B cell (primary cell): ENCODE measurements at regions not wholly inside any gene's neighbourhood (a gene's known extent, or its start where the extent isn't known, plus 50 kb on each side); places are given as distances from the start of the nearest gene placed in this dataset.

Experiments used
- ATAC-seq: fragments of 200-7000 bp; cut with Tn5 transposase; one replicate; pipeline ENCODE4 v1.10.0; 2021; ENCODE audit warnings: low read depth, mild to moderate bottlenecking, moderate number of reproducible peaks, moderate library complexity
- CTCF ChIA-PET: fragments of 350-600 bp; sonication (Branson Sonifier 250); formaldehyde crosslinking; loops from one replicate; lab custom pipeline; 2021; ENCODE audit warnings: antibody characterized with exemption, inconsistent platforms; lab: Charles Lee
- POLR2A ChIA-PET: fragments of 350-600 bp; sonication (Branson Sonifier 250); formaldehyde crosslinking; loops from one replicate; lab custom pipeline; 2021; ENCODE audit warnings: antibody characterized with exemption; lab: Charles Lee
- DNase-seq: peaks from one replicate; pipeline ENCODE4 v3.0.0; 2013
- H2AFZ ChIP-seq: 2 replicates; pipeline ENCODE4 v1.6.1; 2012; ENCODE audit warnings: mild to moderate bottlenecking, low read depth, low read length; ENCODE audit not compliant: insufficient read depth, poor library complexity, severe bottlenecking
- H3K27ac ChIP-seq, 2 donors: 1 replicate in 1 of 2; 2 replicates in 1 of 2; pipeline ENCODE4 v1.5.1; 2012 to 2013; ENCODE audit warnings: low read length in 2 of 2, mild to moderate bottlenecking in 2 of 2, moderate library complexity in 1 of 2
- H3K27me3 ChIP-seq, 4 experiments: fragments of 200-600 bp in 1 of 4; sonication (generic) in 1 of 4; replicated peaks in 1 of 4; 1 replicate in 2 of 4; 2 replicates in 2 of 4; pipeline versions ENCODE4 v1.6.1 to v1.7.0; 2013 to 2016; ENCODE audit warnings: low read length in 3 of 4, mild to moderate bottlenecking in 2 of 4, mixed read lengths in 1 of 4, moderate library complexity in 1 of 4; ENCODE audit not compliant: insufficient read depth in 4 of 4, control insufficient read depth in 3 of 4; ENCODE audit errors: control extremely low read depth in 1 of 4
- H3K36me3 ChIP-seq, 2 experiments: replicated peaks in 1 of 2; 1 replicate in 1 of 2; 2 replicates in 1 of 2; pipeline versions ENCODE4 v1.6.1 to v1.7.1; 2013; ENCODE audit warnings: low read length in 1 of 2; ENCODE audit not compliant: insufficient read depth in 2 of 2, control insufficient read depth in 1 of 2; ENCODE audit errors: control extremely low read depth in 1 of 2, extremely low read depth in 1 of 2
- H3K4me1 ChIP-seq, 2 donors: fragments of 200-600 bp in 1 of 2; sonication (generic) in 1 of 2; 1 replicate in 1 of 2; 2 replicates in 1 of 2; pipeline versions ENCODE4 v1.5.1 to v1.6.1; 2013 to 2017; ENCODE audit warnings: low read length in 2 of 2; ENCODE audit not compliant: control insufficient read depth in 2 of 2, insufficient read depth in 2 of 2
- H3K4me2 ChIP-seq: replicated peaks from 2 replicates; pipeline ENCODE3; 2012; ENCODE audit warnings: mild to moderate bottlenecking, low read depth, low read length; ENCODE audit not compliant: poor library complexity, severe bottlenecking
- H3K4me3 ChIP-seq, 5 experiments: fragments of 200-600 bp in 1 of 5; sonication (generic) in 1 of 5; 1 replicate in 3 of 5; 2 replicates in 2 of 5; pipeline versions ENCODE4 v1.5.1 to v1.7.0; 2011 to 2016; ENCODE audit warnings: low read length in 4 of 5, mild to moderate bottlenecking in 4 of 5, low read depth in 2 of 5, control low read depth in 1 of 5, moderate library complexity in 1 of 5; ENCODE audit not compliant: insufficient read depth in 1 of 5; ENCODE audit errors: control extremely low read depth in 1 of 5, extremely low read depth in 1 of 5
- H3K79me2 ChIP-seq: fragments of 200-600 bp; sonication (generic); one replicate; pipeline ENCODE4 v1.6.0; 2016; ENCODE audit warnings: low read length; ENCODE audit not compliant: control insufficient read depth, insufficient read depth
- H3K9ac ChIP-seq: fragments of 200-600 bp; sonication (generic); 2 replicates; pipeline ENCODE4 v1.6.1; 2017; ENCODE audit warnings: mild to moderate bottlenecking, low read length, moderate library complexity
- H3K9me3 ChIP-seq, 3 donors: one replicate each; pipeline versions ENCODE4 v1.6.1 to v1.7.1; 2013; ENCODE audit warnings: low read length in 2 of 3; ENCODE audit not compliant: control insufficient read depth in 2 of 3, insufficient read depth in 1 of 3; ENCODE audit errors: control extremely low read depth in 1 of 3
- H4K20me1 ChIP-seq: 2 replicates; pipeline ENCODE4 v1.6.0; 2012; ENCODE audit warnings: mild to moderate bottlenecking, low read length; ENCODE audit not compliant: insufficient read depth, control insufficient read depth, poor library complexity, severe bottlenecking
- H3K27ac Mint-ChIP-seq: one replicate; pipeline ENCODE4 v1.8.0; 2021; ENCODE audit warnings: mixed read lengths
- H3K27me3 Mint-ChIP-seq: one replicate; pipeline ENCODE4 v1.8.0; 2021; ENCODE audit warnings: mixed read lengths
- H3K4me1 Mint-ChIP-seq: one replicate; pipeline ENCODE4 v1.8.0; 2021; ENCODE audit warnings: mixed read lengths
- H3K4me3 Mint-ChIP-seq: one replicate; pipeline ENCODE4 v1.8.0; 2021; ENCODE audit warnings: mixed read lengths
- H3K9me3 Mint-ChIP-seq: one replicate; pipeline ENCODE4 v1.8.0; 2022; ENCODE audit warnings: mixed read lengths; ENCODE audit not compliant: insufficient read depth
- CTCF ChIP-seq: fragments of 200-600 bp; IDR thresholded peaks from one replicate; pipeline ENCODE4 v1.8.0; 2022; ENCODE audit warnings: antibody characterized with exemption, mild to moderate bottlenecking
- EZH2 ChIP-seq: IDR thresholded peaks from 2 replicates; pipeline ENCODE4 v1.6.1; 2012; ENCODE audit warnings: borderline replicate concordance, low read depth, mild to moderate bottlenecking, moderate library complexity, low read length; ENCODE audit not compliant: insufficient read depth, poor library complexity, severe bottlenecking
- WGBS: methylation state at CpG from one replicate; pipeline ENCODE4 v1.1.5; 2013; ENCODE audit warnings: missing lambda C conversion rate; ENCODE audit not compliant: insufficient coverage; 5-methylcytosine and 5-hydroxymethylcytosine counted together
- intact Hi-C: fragments of 100-400 bp; cut with micrococcal nuclease; formaldehyde crosslinking; loops from one replicate; pipeline ENCODE4 v1.10.0; 2022

GRCh38 chr4:138647433-138647832, 368.1 kb upstream of the NOCT start:
- ChIA-PET POLR2A (no interaction called here), CTCF (no interaction called here)
- intact Hi-C loops = no loop called here
- no peak overlapping the region for H3K4me2 ChIP-seq
- no peak overlapping the region for H2AFZ ChIP-seq
- Mint-ChIP-seq H3K27me3 (peaks cover 5% of the 10 kb centered on the region), H3K27ac (no peak overlapping the region), H3K4me1 (no peaks in the 10 kb centered on the region), H3K4me3 (no peak overlapping the region), H3K9me3 (no peaks in the 10 kb centered on the region)
- TF ChIP-seq CTCF (no peak), EZH2 (no peak)
- no peaks in the 10 kb centered on the region for H4K20me1 ChIP-seq
- H3K9me3 ChIP-seq = no peaks in the 10 kb centered on the region
- H3K4me1 ChIP-seq = no peaks in the 10 kb centered on the region
- no peak for ATAC-seq
- H3K9ac ChIP-seq = no peak overlapping the region
- H3K27ac ChIP-seq = no peak overlapping the region
- no peak overlapping the region for H3K4me3 ChIP-seq
- H3K36me3 ChIP-seq = no peaks in the 10 kb centered on the region
- 95% methylated on average over 2 of the region's 2 CpGs for WGBS
- peaks cover 0 to 2% (median 0%) of the 10 kb centered on the region in 4 experiments for H3K27me3 ChIP-seq
- no peak for DNase-seq
- no peaks in the 10 kb centered on the region for H3K79me2 ChIP-seq

- Histone ChIP-seq H4K20me1 (no peaks in the 10 kb centered on the region), H3K9ac (no peak overlapping the region), H3K27me3 (peaks cover 0 to 2% (median under 1%) of the 10 kb centered on the region in 4 experiments), H3K4me2 (no peak overlapping the region), H3K4me3 (no peak overlapping the region), H3K9me3 (no peaks in the 10 kb centered on the region), H3K36me3 (no peaks in the 10 kb centered on the region), H3K79me2 (no peaks in the 10 kb centered on the region), H2AFZ (no peak overlapping the region), H3K27ac (no peak overlapping the region), H3K4me1 (no peaks in the 10 kb centered on the region)
- intact Hi-C loops = no loop called here
- ATAC-seq (no peak), DNase-seq (no peak)
- TF ChIP-seq CTCF (no peak), EZH2 (no peak)
- Mint-ChIP-seq H3K4me3 (no peak overlapping the region), H3K27ac (no peak overlapping the region), H3K9me3 (no peaks in the 10 kb centered on the region), H3K27me3 (peaks cover 11% of the 10 kb centered on the region), H3K4me1 (no peaks in the 10 kb centered on the region)
- POLR2A ChIA-PET = no interaction called here
- WGBS = no CpG with 5 or more reads among the region's 4 CpGs
- CTCF ChIA-PET = no interaction called here
These were observed 369.2 kb upstream of the NOCT start for GRCh38 chr4:138646383-138646782.
